ENCODE measurements at regions not wholly inside any gene's neighbourhood (a gene's known extent, or its start where the extent isn't known, plus 50 kb on each side); places are given as distances from the start of the nearest gene placed in this dataset.
"Not testable (repeated sequence)": the region's sequence is repeated elsewhere in the genome, so short reads cannot be mapped to it uniquely, and the experiment has no call there.

DNA sequence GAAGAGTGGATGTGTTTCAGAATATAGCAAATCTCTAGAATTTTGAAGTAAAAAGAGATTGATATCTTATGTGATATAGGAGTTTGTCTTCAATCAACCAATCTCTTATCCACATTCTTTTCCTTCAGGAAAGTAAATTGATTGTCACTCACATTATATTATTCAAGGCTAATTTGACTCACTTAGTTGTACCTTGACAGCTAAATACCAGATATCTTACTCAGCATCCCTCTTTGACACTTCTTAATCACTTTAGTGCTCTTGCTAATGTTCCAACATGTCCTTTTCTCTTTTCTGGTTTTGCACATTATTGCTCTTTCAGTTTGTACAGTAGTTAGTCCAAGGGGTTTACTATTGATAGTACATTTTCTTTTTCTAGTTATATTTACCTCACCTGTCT is 286.9 kb upstream of the PTCHD4 start:
- no peak overlapping the region for H3K4me3 ChIP-seq (ENCODE audit: low read depth, low read length)
- DNase-seq (ENCODE audit: low read depth): peak; percentile 85
- TF ChIP-seq, protein P1, sequence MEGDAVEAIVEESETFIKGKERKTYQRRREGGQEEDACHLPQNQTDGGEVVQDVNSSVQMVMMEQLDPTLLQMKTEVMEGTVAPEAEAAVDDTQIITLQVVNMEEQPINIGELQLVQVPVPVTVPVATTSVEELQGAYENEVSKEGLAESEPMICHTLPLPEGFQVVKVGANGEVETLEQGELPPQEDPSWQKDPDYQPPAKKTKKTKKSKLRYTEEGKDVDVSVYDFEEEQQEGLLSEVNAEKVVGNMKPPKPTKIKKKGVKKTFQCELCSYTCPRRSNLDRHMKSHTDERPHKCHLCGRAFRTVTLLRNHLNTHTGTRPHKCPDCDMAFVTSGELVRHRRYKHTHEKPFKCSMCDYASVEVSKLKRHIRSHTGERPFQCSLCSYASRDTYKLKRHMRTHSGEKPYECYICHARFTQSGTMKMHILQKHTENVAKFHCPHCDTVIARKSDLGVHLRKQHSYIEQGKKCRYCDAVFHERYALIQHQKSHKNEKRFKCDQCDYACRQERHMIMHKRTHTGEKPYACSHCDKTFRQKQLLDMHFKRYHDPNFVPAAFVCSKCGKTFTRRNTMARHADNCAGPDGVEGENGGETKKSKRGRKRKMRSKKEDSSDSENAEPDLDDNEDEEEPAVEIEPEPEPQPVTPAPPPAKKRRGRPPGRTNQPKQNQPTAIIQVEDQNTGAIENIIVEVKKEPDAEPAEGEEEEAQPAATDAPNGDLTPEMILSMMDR (IDR thresholded peaks at IDR 0.05; ENCODE audit: insufficient read depth, low read length, severe bottlenecking): no peak
- no peaks in the 10 kb centered on the region for H3K36me3 ChIP-seq (ENCODE audit: control insufficient read depth, insufficient read depth, low read length)
- no peaks in the 10 kb centered on the region for H3K27me3 ChIP-seq (ENCODE audit: control insufficient read depth, insufficient read depth, low read length)
- no peak for FAIRE-seq

DNA sequence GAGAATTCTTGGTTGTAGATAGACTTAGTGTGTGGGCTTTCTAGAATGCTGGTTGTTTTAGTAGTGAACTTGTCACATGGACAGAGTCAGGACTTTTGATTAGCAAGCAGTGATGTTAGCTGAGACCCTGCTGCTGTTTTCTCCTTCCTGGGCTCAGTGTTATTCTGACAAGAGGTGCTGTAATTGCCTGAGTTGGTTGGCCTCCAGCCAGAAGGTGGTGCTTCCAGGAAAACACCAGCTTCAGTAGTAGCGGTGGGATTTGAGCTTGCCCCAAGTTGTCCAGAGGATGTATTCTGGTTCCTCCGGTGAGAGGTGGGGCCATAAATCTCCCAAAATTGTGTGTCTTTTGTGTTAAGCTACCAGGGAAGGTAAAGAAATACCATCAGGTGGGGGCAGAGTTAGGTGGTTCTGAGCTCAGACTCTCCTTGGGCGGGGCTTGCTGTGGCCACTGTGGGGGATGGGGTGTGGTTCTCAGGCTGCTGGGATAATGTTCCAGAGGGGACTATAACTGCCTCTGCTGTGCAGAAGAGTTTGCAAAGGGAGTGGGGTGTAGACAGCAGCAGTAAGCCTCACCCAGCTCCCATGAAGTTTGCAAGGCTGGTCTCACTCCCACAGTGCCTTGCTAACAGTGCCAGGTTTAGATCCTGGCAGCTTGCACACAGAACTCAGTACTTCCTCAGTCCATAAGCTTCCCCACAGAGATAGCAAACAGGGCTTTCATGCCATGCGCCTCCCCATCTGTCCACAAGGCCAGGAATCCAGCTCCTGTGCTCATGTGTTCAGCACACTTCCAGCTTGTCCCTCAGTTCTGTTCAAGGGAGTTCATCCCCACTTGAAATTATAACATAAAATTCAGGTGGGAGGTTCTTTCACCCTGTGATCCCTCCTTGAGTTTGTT is 278.4 kb upstream of the PTCHD4 start:
- Histone ChIP-seq H3K36me3 (ENCODE audit: control insufficient read depth, insufficient read depth, low read length) (no peaks in the 10 kb centered on the region), H3K27me3 (ENCODE audit: control insufficient read depth, insufficient read depth, low read length) (no peaks in the 10 kb centered on the region), H3K4me3 (ENCODE audit: low read depth, low read length) (no peak overlapping the region)
- TF ChIP-seq, protein P1 (IDR thresholded peaks at IDR 0.05; ENCODE audit: insufficient read depth, low read length, severe bottlenecking): no peak
- DNase-seq (ENCODE audit: low read depth) (no peak), FAIRE-seq (no peak)

DNA sequence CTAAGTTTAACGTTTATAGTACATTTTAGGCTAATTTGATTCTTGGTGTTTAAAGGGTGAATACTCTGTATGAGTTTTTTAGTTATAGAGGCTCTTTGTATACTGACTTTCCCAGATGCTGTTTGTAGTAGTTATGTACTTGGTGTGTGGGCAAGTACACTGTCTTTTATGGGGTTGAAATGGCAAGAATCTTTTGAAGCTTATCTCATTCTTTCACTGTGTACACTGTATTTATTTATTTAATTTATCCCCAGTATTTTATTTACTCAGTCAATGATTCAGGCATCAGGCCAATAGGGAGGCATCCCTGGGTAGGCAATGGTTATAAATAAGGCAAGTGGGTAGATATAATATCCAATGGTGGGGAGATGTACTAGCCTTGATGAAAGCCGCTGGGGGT is 277.0 kb upstream of the PTCHD4 start:
- H3K36me3 ChIP-seq (ENCODE audit: control insufficient read depth, insufficient read depth, low read length): no peaks in the 10 kb centered on the region
- H3K4me3 ChIP-seq (ENCODE audit: low read depth, low read length): no peak overlapping the region
- H3K27me3 ChIP-seq (ENCODE audit: control insufficient read depth, insufficient read depth, low read length): no peaks in the 10 kb centered on the region
- FAIRE-seq (no peak), DNase-seq (ENCODE audit: low read depth) (no peak)
- TF ChIP-seq, protein P1 (IDR thresholded peaks at IDR 0.05; ENCODE audit: insufficient read depth, low read length, severe bottlenecking): no peak

DNA sequence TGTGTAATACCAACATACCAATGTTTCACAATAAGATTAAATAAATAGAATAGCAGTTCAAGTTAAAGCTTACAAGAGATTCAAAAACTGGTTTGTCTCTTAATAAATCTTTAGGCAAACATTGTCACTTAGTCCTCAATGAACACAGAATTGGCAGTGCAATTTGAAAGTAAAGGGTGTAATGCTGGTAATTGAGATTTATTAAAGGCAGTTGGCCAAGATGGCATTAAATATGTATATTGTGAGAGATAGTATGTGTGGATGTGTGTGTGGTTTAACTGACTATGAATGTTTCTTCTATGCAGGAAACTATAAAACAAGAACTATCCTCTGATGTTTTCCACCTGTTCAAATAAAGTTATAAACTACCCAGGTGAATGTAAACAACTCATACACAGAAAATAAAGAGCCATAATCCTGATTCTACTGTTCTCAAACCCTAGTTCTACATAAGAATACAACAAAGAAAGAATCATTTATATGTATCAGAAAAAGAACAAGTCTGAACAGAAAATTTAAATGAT is 267.9 kb upstream of the PTCHD4 start:
- DNase-seq (ENCODE audit: low read depth): peak; percentile 11
- TF ChIP-seq, protein P1 (IDR thresholded peaks at IDR 0.05; ENCODE audit: insufficient read depth, low read length, severe bottlenecking): no peak
- FAIRE-seq: no peak

DNA sequence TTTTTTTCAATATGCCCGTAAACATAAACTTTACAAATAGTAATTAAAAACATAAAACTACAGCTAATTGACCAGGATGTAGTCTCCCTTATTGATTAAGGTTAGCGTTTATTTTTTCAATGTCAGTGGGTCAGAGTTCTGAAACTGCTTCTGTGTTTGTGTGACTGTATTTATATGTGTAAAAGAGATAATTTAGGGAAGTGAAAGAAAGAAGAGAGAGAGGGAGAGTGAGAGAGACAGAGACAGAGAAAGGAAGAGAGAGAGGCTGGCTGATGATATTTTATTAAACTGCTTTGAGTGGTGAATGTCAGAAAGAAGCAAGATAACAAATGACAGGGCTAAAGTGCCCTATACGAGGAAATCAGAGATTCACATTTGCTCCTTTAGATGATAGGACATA is 266.1 kb upstream of the PTCHD4 start:
- TF ChIP-seq, protein P1 (IDR thresholded peaks at IDR 0.05; ENCODE audit: insufficient read depth, low read length, severe bottlenecking): no peak
- Histone ChIP-seq H3K27me3 (ENCODE audit: control insufficient read depth, insufficient read depth, low read length) (no peaks in the 10 kb centered on the region), H3K4me3 (ENCODE audit: low read depth, low read length) (no peak overlapping the region), H3K36me3 (ENCODE audit: control insufficient read depth, insufficient read depth, low read length) (no peaks in the 10 kb centered on the region)
- FAIRE-seq: no peak
- DNase-seq (ENCODE audit: low read depth): no peak

More for the DNA sequence above, 267.9 kb upstream of the PTCHD4 start:
- Histone ChIP-seq H3K36me3 (ENCODE audit: control insufficient read depth, insufficient read depth, low read length) (no peaks in the 10 kb centered on the region), H3K27me3 (ENCODE audit: control insufficient read depth, insufficient read depth, low read length) (no peaks in the 10 kb centered on the region), H3K4me3 (ENCODE audit: low read depth, low read length) (no peak overlapping the region)

DNA sequence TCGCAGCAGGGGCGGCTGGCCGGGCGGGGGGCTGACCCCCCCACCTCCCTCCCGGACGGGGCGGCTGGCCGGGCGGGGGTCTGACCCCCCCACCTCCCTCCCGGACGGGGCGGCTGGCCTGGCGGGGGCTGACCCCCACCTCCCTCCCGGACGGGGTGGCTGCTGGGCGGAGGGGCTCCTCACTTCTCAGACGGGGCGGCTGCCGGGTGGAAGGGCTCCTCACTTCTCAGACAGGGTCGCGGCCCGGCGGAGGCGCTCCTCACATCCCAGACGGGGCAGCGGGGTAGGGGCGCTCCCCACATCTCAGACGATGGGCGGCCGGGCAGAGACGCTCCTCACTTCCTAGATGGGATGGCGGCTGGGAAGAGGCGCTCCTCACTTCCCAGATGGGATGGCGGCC is 260.2 kb upstream of the PTCHD4 start:
- H3K27me3 ChIP-seq (ENCODE audit: control insufficient read depth, insufficient read depth, low read length); DNase-seq (ENCODE audit: low read depth); H3K36me3 ChIP-seq (ENCODE audit: control insufficient read depth, insufficient read depth, low read length); H3K4me3 ChIP-seq (ENCODE audit: low read depth, low read length); FAIRE-seq: not testable (repeated sequence)
